PC-9 (cell line): ENCODE measurements at regions not wholly inside any gene's neighbourhood (a gene's known extent, or its start where the extent isn't known, plus 50 kb on each side); places are given as distances from the start of the nearest gene placed in this dataset.

ENCODE experiments used
- BruUV-seq: library from RNA; stranded (reverse); fragments of 400-500 nt; replicated peaks from 2 replicates; lab custom pipeline; 2021; lab: Mats Ljungman, UMichigan
- CTCF ChIA-PET: fragments of 300-600 bp; sonication (Branson Sonifier 250); formaldehyde crosslinking; loops from one replicate; lab custom pipeline; 2022; ENCODE audit warnings: antibody characterized with exemption; lab: Charles Lee
- POLR2A ChIA-PET: fragments of 300-600 bp; sonication (Branson Sonifier 250); formaldehyde crosslinking; loops from one replicate; lab custom pipeline; 2022; ENCODE audit warnings: antibody characterized with exemption; ENCODE audit not compliant: unreplicated experiment; lab: Charles Lee
- DNase-seq, 2 experiments: peaks; one replicate each; pipeline versions ENCODE4 v3.0.0 to v3.0.0-alpha.2; 2015 to 2022; ENCODE audit warnings: mixed read lengths in 1 of 2
- H2AFZ ChIP-seq: fragments of 200-600 bp; sonication (generic); 2 replicates; pipeline ENCODE4 v1.8.1; 2017; ENCODE audit warnings: antibody characterized with exemption
- H3F3A ChIP-seq: fragments of 200-600 bp; sonication (generic); 2 replicates; pipeline ENCODE4 v1.8.1; 2017; ENCODE audit warnings: antibody characterized with exemption, mild to moderate bottlenecking, low read depth; ENCODE audit not compliant: insufficient read depth
- H3K27ac ChIP-seq: fragments of 200-600 bp; sonication (generic); 2 replicates; pipeline ENCODE4 v1.6.1; 2016; ENCODE audit warnings: mixed run types
- H3K27me3 ChIP-seq: fragments of 200-600 bp; sonication (generic); 2 replicates; pipeline ENCODE4 v1.6.1; 2016; ENCODE audit warnings: low read depth, mixed run types; ENCODE audit not compliant: insufficient read depth
- H3K36me3 ChIP-seq: fragments of 200-600 bp; sonication (generic); 2 replicates; pipeline ENCODE4 v1.6.1; 2016; ENCODE audit warnings: low read depth, mixed run types
- H3K4me1 ChIP-seq: fragments of 200-600 bp; sonication (generic); replicated peaks from 2 replicates; pipeline ENCODE4 v1.6.1; 2016; ENCODE audit warnings: mixed run types; ENCODE audit not compliant: insufficient read depth
- H3K4me2 ChIP-seq: fragments of 200-600 bp; sonication (generic); 2 replicates; pipeline ENCODE4 v1.6.1; 2017; ENCODE audit warnings: mixed run types
- H3K4me3 ChIP-seq: fragments of 200-600 bp; sonication (generic); 2 replicates; pipeline ENCODE4 v1.6.1; 2016; ENCODE audit warnings: mixed run types
- H3K79me2 ChIP-seq: fragments of 200-600 bp; sonication (generic); 2 replicates; pipeline ENCODE4 v1.6.1; 2017; ENCODE audit warnings: low read depth, mixed run types
- H3K9me2 ChIP-seq: fragments of 200-600 bp; sonication (generic); 2 replicates; pipeline ENCODE4 v1.8.1; 2017; ENCODE audit warnings: mild to moderate bottlenecking; ENCODE audit not compliant: insufficient read depth
- H3K9me3 ChIP-seq: fragments of 200-600 bp; sonication (generic); 2 replicates; pipeline ENCODE4 v1.8.1; 2016; ENCODE audit warnings: low read depth; ENCODE audit not compliant: insufficient read depth
- H4K20me1 ChIP-seq: fragments of 200-600 bp; sonication (generic); 2 replicates; pipeline ENCODE4 v1.8.1; 2017; ENCODE audit not compliant: insufficient read depth
- EZH2 ChIP-seq: fragments of 200-600 bp; sonication (generic); IDR thresholded peaks from 2 replicates; pipeline ENCODE4 v1.8.0; 2017; ENCODE audit warnings: antibody characterized with exemption, low read depth
- intact Hi-C: fragments of 100-400 bp; cut with micrococcal nuclease; formaldehyde crosslinking; loops from one replicate; pipeline ENCODE4 v1.10.0; 2022; ENCODE audit not compliant: unreplicated experiment
- TF ChIP-seq, protein P1 (sequence below): fragments of 200-600 bp; sonication (generic); conservative IDR thresholded peaks from 2 replicates; pipeline ENCODE4 v1.6.1; 2017; ENCODE audit warnings: mixed run types, antibody characterized with exemption, mild to moderate bottlenecking, moderate library complexity

- Histone ChIP-seq H3K9me3 (no peaks in the 10 kb centered on the region), H3K27me3 (no peaks in the 10 kb centered on the region), H3K4me2 (no peak overlapping the region), H3K4me3 (no peak overlapping the region), H3K36me3 (no peaks in the 10 kb centered on the region), H4K20me1 (no peaks in the 10 kb centered on the region), H2AFZ (no peak overlapping the region), H3K79me2 (no peaks in the 10 kb centered on the region), H3K9me2 (no peaks in the 10 kb centered on the region), H3K4me1 (no peaks in the 10 kb centered on the region), H3F3A (no peaks in the 10 kb centered on the region), H3K27ac (no peak overlapping the region)
- CTCF ChIA-PET: no interaction called here
- no peak for DNase-seq
- BruUV-seq: no TSS peak
- POLR2A ChIA-PET: no interaction called here
- TF ChIP-seq, protein P1, sequence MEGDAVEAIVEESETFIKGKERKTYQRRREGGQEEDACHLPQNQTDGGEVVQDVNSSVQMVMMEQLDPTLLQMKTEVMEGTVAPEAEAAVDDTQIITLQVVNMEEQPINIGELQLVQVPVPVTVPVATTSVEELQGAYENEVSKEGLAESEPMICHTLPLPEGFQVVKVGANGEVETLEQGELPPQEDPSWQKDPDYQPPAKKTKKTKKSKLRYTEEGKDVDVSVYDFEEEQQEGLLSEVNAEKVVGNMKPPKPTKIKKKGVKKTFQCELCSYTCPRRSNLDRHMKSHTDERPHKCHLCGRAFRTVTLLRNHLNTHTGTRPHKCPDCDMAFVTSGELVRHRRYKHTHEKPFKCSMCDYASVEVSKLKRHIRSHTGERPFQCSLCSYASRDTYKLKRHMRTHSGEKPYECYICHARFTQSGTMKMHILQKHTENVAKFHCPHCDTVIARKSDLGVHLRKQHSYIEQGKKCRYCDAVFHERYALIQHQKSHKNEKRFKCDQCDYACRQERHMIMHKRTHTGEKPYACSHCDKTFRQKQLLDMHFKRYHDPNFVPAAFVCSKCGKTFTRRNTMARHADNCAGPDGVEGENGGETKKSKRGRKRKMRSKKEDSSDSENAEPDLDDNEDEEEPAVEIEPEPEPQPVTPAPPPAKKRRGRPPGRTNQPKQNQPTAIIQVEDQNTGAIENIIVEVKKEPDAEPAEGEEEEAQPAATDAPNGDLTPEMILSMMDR: no peak
- TF ChIP-seq EZH2: no peak
- intact Hi-C loops: no loop called here
Measured at GRCh38 chr7:85805656-85806055, 618.8 kb upstream of the SEMA3D start.

GRCh38 chr7:85805249-85805648 lies 618.4 kb upstream of the SEMA3D start:
- ChIA-PET CTCF (no interaction called here), POLR2A (no interaction called here)
- H3K27me3 ChIP-seq: no peaks in the 10 kb centered on the region
- no peaks in the 10 kb centered on the region for H3K4me1 ChIP-seq
- no peak overlapping the region for H3K27ac ChIP-seq
- intact Hi-C loops: no loop called here
- no peak overlapping the region for H2AFZ ChIP-seq
- no peaks in the 10 kb centered on the region for H3K9me3 ChIP-seq
- no peak for DNase-seq
- no peak for TF ChIP-seq EZH2
- TF ChIP-seq, protein P1: no peak
- H3K9me2 ChIP-seq: no peaks in the 10 kb centered on the region
- H3K4me2 ChIP-seq: no peak overlapping the region
- no peaks in the 10 kb centered on the region for H3F3A ChIP-seq
- no peaks in the 10 kb centered on the region for H3K79me2 ChIP-seq
- BruUV-seq: no TSS peak
- no peak overlapping the region for H3K4me3 ChIP-seq
- no peaks in the 10 kb centered on the region for H3K36me3 ChIP-seq
- no peaks in the 10 kb centered on the region for H4K20me1 ChIP-seq

- BruUV-seq: no TSS peak
- Histone ChIP-seq H3K27me3 (no peaks in the 10 kb centered on the region), H3K27ac (no peak overlapping the region), H2AFZ (0 out of 2 replicates have a peak overlapping the region, but pooled peaks have one; percentile 48), H3K79me2 (no peaks in the 10 kb centered on the region), H3K4me2 (no peak overlapping the region), H3K9me2 (no peaks in the 10 kb centered on the region), H4K20me1 (no peaks in the 10 kb centered on the region), H3K4me3 (no peak overlapping the region), H3K4me1 (no peaks in the 10 kb centered on the region), H3K9me3 (no peaks in the 10 kb centered on the region), H3F3A (no peaks in the 10 kb centered on the region), H3K36me3 (no peaks in the 10 kb centered on the region)
- ChIA-PET CTCF (no interaction called here), POLR2A (no interaction called here)
- intact Hi-C loops: no loop called here
- TF ChIP-seq, protein P1: no peak
- TF ChIP-seq EZH2: no peak
- no peak for DNase-seq
Measured at GRCh38 chr7:85802211-85802610, 615.4 kb upstream of the SEMA3D start.
